Neural progenitor cell (in vitro differentiated cells): ENCODE measurements at regions not wholly inside any gene's neighbourhood (a gene's known extent, or its start where the extent isn't known, plus 50 kb on each side); places are given as distances from the start of the nearest gene placed in this dataset.

Source experiments
- DNase-seq: peaks from one replicate; pipeline ENCODE4 v3.0.0-alpha.2; 2016; ENCODE audit warnings: low spot score
- H2AFZ ChIP-seq: fragments of 200-600 bp; sonication (generic); replicated peaks from 2 replicates; pipeline ENCODE4 v1.6.1; 2016; ENCODE audit warnings: antibody characterized with exemption
- H3F3A ChIP-seq: fragments of 200-600 bp; sonication (generic); 2 replicates; pipeline ENCODE4 v1.6.1; 2016; ENCODE audit warnings: antibody characterized with exemption, low read depth
- H3K27ac ChIP-seq: fragments of 200-600 bp; sonication (generic); 2 replicates; pipeline ENCODE4 v1.5.1; 2016; ENCODE audit warnings: mild to moderate bottlenecking
- H3K27me3 ChIP-seq: fragments of 200-600 bp; sonication (generic); 2 replicates; pipeline ENCODE4 v1.6.1; 2016; ENCODE audit warnings: mild to moderate bottlenecking, moderate library complexity
- H3K36me3 ChIP-seq: fragments of 200-600 bp; sonication (generic); 2 replicates; pipeline ENCODE4 v1.5.1; 2016
- H3K4me1 ChIP-seq: fragments of 200-600 bp; sonication (generic); 2 replicates; pipeline ENCODE4 v1.6.1; 2016; ENCODE audit warnings: mixed run types
- H3K4me2 ChIP-seq: fragments of 200-600 bp; sonication (generic); 2 replicates; pipeline ENCODE4 v1.6.1; 2016
- H3K4me3 ChIP-seq: fragments of 200-600 bp; sonication (generic); 2 replicates; pipeline ENCODE4 v1.5.1; 2016
- H3K79me2 ChIP-seq: fragments of 200-600 bp; sonication (generic); 2 replicates; pipeline ENCODE4 v1.6.1; 2016; ENCODE audit warnings: low read depth
- H3K9ac ChIP-seq: fragments of 200-600 bp; sonication (generic); 2 replicates; pipeline ENCODE4 v1.6.1; 2016
- H3K9me3 ChIP-seq: fragments of 200-600 bp; sonication (generic); 2 replicates; pipeline ENCODE4 v1.5.1; 2016; ENCODE audit warnings: low read depth
- H4K20me1 ChIP-seq: fragments of 200-600 bp; sonication (generic); 2 replicates; pipeline ENCODE4 v1.6.1; 2016; ENCODE audit warnings: low read depth
- H3K27ac Mint-ChIP-seq: 3 replicates; pipeline ENCODE4 v1.8.0; 2021; ENCODE audit warnings: mixed read lengths
- H3K27me3 Mint-ChIP-seq: 2 replicates; pipeline ENCODE4 v1.8.0; 2022; ENCODE audit warnings: low read depth, mild to moderate bottlenecking, inconsistent platforms, moderate library complexity, mixed read lengths; ENCODE audit not compliant: insufficient read depth
- H3K36me3 Mint-ChIP-seq: 3 replicates; pipeline ENCODE4 v1.8.0; 2021; ENCODE audit warnings: mixed read lengths
- H3K4me1 Mint-ChIP-seq: 3 replicates; pipeline ENCODE4 v1.8.0; 2021; ENCODE audit warnings: mixed read lengths
- H3K4me3 Mint-ChIP-seq: 3 replicates; pipeline ENCODE4 v1.8.0; 2021; ENCODE audit warnings: mild to moderate bottlenecking, moderate library complexity, mixed read lengths
- H3K9me3 Mint-ChIP-seq: 3 replicates; pipeline ENCODE4 v1.8.0; 2020; ENCODE audit warnings: mixed read lengths
- EZH2 ChIP-seq: fragments of 200-600 bp; sonication (generic); IDR thresholded peaks from 2 replicates; pipeline ENCODE4 v1.6.1; 2017; ENCODE audit warnings: antibody characterized with exemption, mild to moderate bottlenecking, moderate library complexity
- EZH2phosphoT487 ChIP-seq: fragments of 200-600 bp; sonication (generic); IDR thresholded peaks from 2 replicates; pipeline ENCODE4 v1.6.1; 2017; ENCODE audit warnings: antibody characterized with exemption
- TF ChIP-seq, protein P1 (sequence below): fragments of 200-600 bp; sonication (generic); IDR thresholded peaks from 2 replicates; pipeline ENCODE4 v1.5.1; 2017; ENCODE audit warnings: antibody characterized with exemption, mild to moderate bottlenecking

- no peak overlapping the region for H3K27ac ChIP-seq
- DNase-seq: no peak
- no peak for TF ChIP-seq EZH2phosphoT487
- no peaks in the 10 kb centered on the region for H3K4me1 ChIP-seq
- Mint-ChIP-seq H3K9me3 (peaks cover 9% of the 10 kb centered on the region), H3K36me3 (no peaks in the 10 kb centered on the region), H3K27me3 (peaks cover 2% of the 10 kb centered on the region), H3K4me3 (no peak overlapping the region), H3K27ac (no peak overlapping the region), H3K4me1 (no peaks in the 10 kb centered on the region)
- H3K27me3 ChIP-seq: no peaks in the 10 kb centered on the region
- H3F3A ChIP-seq: no peaks in the 10 kb centered on the region
- no peaks in the 10 kb centered on the region for H3K36me3 ChIP-seq
- peaks cover 4% of the 10 kb centered on the region for H3K9me3 ChIP-seq
- H3K4me3 ChIP-seq: no peak overlapping the region
- no peak overlapping the region for H2AFZ ChIP-seq
- H4K20me1 ChIP-seq: no peaks in the 10 kb centered on the region
- H3K79me2 ChIP-seq: no peaks in the 10 kb centered on the region
- no peak overlapping the region for H3K9ac ChIP-seq
- H3K4me2 ChIP-seq: no peak overlapping the region
Observed at GRCh38 chr12:59472273-59472672, 123.6 kb upstream of the SLC16A7 start.

DNA sequence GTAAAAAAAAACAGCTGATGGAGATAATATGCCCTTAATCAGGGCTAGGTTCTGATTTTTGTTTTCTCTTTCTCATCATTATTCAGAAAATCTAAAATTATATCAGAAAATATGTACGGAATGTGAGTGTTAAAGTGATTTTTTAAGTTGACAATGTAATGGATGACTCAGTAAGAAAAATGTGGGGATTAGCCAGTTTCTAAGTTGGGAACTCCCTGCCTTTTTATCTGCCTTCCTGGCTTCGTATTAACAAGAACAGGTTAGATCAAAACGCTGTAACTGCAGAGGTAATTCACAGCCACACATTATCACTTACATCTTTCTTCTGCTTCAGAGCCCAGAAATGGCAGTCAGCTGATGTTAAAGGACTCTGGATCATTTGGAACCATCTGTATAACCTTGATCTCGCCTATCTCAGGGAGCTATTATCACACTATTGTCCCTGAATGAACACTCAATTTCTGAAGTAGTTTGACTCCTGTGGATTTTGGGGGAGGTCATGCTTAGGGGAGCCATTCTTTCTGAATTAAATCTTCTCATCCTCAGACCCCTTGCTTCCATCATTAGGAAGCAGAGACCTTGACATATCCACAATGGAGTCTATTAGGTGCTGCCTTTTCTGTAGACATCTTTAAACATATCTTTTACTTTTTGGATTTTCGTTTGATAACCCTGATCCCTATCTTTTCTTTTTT lies 135.7 kb upstream of the SLC16A7 start:
- Histone ChIP-seq H2AFZ (no peak overlapping the region), H3K9me3 (no peaks in the 10 kb centered on the region), H3K36me3 (no peaks in the 10 kb centered on the region), H3K9ac (no peak overlapping the region), H3F3A (no peaks in the 10 kb centered on the region), H3K4me3 (no peak overlapping the region), H4K20me1 (no peaks in the 10 kb centered on the region), H3K27me3 (no peaks in the 10 kb centered on the region), H3K27ac (no peak overlapping the region), H3K4me2 (no peak overlapping the region), H3K79me2 (no peaks in the 10 kb centered on the region), H3K4me1 (no peaks in the 10 kb centered on the region)
- Mint-ChIP-seq H3K4me3 (no peak overlapping the region), H3K9me3 (no peaks in the 10 kb centered on the region), H3K36me3 (no peaks in the 10 kb centered on the region), H3K4me1 (peaks cover 8% of the 10 kb centered on the region), H3K27ac (no peak overlapping the region), H3K27me3 (no peaks in the 10 kb centered on the region)
- TF ChIP-seq, protein P1, sequence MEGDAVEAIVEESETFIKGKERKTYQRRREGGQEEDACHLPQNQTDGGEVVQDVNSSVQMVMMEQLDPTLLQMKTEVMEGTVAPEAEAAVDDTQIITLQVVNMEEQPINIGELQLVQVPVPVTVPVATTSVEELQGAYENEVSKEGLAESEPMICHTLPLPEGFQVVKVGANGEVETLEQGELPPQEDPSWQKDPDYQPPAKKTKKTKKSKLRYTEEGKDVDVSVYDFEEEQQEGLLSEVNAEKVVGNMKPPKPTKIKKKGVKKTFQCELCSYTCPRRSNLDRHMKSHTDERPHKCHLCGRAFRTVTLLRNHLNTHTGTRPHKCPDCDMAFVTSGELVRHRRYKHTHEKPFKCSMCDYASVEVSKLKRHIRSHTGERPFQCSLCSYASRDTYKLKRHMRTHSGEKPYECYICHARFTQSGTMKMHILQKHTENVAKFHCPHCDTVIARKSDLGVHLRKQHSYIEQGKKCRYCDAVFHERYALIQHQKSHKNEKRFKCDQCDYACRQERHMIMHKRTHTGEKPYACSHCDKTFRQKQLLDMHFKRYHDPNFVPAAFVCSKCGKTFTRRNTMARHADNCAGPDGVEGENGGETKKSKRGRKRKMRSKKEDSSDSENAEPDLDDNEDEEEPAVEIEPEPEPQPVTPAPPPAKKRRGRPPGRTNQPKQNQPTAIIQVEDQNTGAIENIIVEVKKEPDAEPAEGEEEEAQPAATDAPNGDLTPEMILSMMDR: no peak
- no peak for TF ChIP-seq EZH2phosphoT487
- no peak for TF ChIP-seq EZH2
- DNase-seq: no peak

GRCh38 chr12:59453475-59453874 lies 142.4 kb upstream of the SLC16A7 start:
- Histone ChIP-seq H3F3A (no peaks in the 10 kb centered on the region), H3K4me2 (no peak overlapping the region), H4K20me1 (no peaks in the 10 kb centered on the region), H3K9ac (no peak overlapping the region), H3K4me3 (no peak overlapping the region), H3K4me1 (no peaks in the 10 kb centered on the region), H3K27me3 (no peaks in the 10 kb centered on the region), H3K36me3 (no peaks in the 10 kb centered on the region), H3K9me3 (no peaks in the 10 kb centered on the region), H2AFZ (no peak overlapping the region), H3K79me2 (no peaks in the 10 kb centered on the region), H3K27ac (no peak overlapping the region)
- Mint-ChIP-seq H3K4me1 (peaks cover 13% of the 10 kb centered on the region), H3K27ac (no peak overlapping the region), H3K9me3 (peaks cover 5% of the 10 kb centered on the region), H3K4me3 (no peak overlapping the region), H3K27me3 (no peaks in the 10 kb centered on the region), H3K36me3 (no peaks in the 10 kb centered on the region)
- TF ChIP-seq EZH2 (no peak), EZH2phosphoT487 (no peak)
- TF ChIP-seq, protein P1: no peak
- no peak for DNase-seq

DNA sequence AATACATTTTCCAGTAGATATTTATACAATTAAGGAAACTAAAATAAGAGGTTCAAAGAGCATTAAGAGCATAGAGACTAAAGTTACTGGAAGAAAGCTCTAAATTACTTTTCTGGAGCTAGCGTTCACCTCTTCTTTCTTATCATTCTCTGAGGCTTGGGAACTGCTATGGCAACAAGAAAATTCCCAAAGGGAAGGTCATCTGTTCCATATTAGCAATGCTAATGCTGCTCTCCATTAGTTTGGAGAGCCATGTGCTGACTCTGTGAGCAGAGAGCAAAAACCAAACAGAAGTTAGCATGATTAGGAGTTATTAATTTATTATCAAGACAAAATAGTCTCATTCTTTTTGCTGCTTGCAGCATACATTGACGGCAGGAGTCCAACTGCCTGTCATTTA lies 143.1 kb upstream of the SLC16A7 start:
- DNase-seq: no peak

More for the DNA sequence above, 143.1 kb upstream of the SLC16A7 start:
- TF ChIP-seq, protein P1: no peak
- TF ChIP-seq EZH2phosphoT487 (no peak), EZH2 (no peak)
- no peaks in the 10 kb centered on the region for H3K27me3 Mint-ChIP-seq
- Histone ChIP-seq H3K79me2 (no peaks in the 10 kb centered on the region), H3K27ac (no peak overlapping the region), H2AFZ (no peak overlapping the region), H3K27me3 (no peaks in the 10 kb centered on the region), H3K4me3 (no peak overlapping the region), H3K9ac (no peak overlapping the region), H3K4me2 (no peak overlapping the region), H3K36me3 (no peaks in the 10 kb centered on the region), H4K20me1 (no peaks in the 10 kb centered on the region), H3F3A (no peaks in the 10 kb centered on the region), H3K9me3 (no peaks in the 10 kb centered on the region), H3K4me1 (no peaks in the 10 kb centered on the region)
- peaks cover 13% of the 10 kb centered on the region for H3K4me1 Mint-ChIP-seq
- H3K27ac Mint-ChIP-seq: no peak overlapping the region
- no peaks in the 10 kb centered on the region for H3K36me3 Mint-ChIP-seq
- no peak overlapping the region for H3K4me3 Mint-ChIP-seq
- peaks cover 5% of the 10 kb centered on the region for H3K9me3 Mint-ChIP-seq
